Lower leg skin (tissue), 4 donors: ENCODE measurements at regions not wholly inside any gene's neighbourhood (a gene's known extent, or its start where the extent isn't known, plus 50 kb on each side); places are given as distances from the start of the nearest gene placed in this dataset.

Source experiments
- DNase-seq, 2 donors: peaks; one replicate each; pipeline ENCODE4 v3.0.0-alpha.2; 2019; ENCODE audit warnings: low spot score in 2 of 2
- H3K4me3 ChIP-seq: fragments of 200-600 bp; sonication (generic); 2 replicates; pipeline ENCODE4 v1.5.1; 2017; ENCODE audit warnings: mild to moderate bottlenecking, low read depth; ENCODE audit not compliant: poor library complexity, severe bottlenecking
- POLR2A ChIP-seq, 2 donors: fragments of 450-650 bp; IDR thresholded peaks; one replicate each; pipeline ENCODE4 v1.6.1; 2016 to 2017; ENCODE audit warnings: antibody characterized with exemption in 2 of 2, mild to moderate bottlenecking in 1 of 2, moderate library complexity in 1 of 2
- WGBS, 2 donors: methylation state at CpG; one replicate each; pipeline ENCODE4 v1.1.5; 2018; 5-methylcytosine and 5-hydroxymethylcytosine counted together
- intact Hi-C: fragments of 100-400 bp; cut with DNase I; formaldehyde crosslinking; loops from one replicate; pipeline ENCODE4 v1.15.0; 2023; ENCODE audit warnings: low total_unique reads
- TF ChIP-seq, protein P1 (sequence below), 3 donors: fragments of 450-650 bp; IDR thresholded peaks; one replicate each; pipeline ENCODE4 v1.5.1; 2016; ENCODE audit warnings: antibody characterized with exemption in 3 of 3, mild to moderate bottlenecking in 3 of 3, moderate library complexity in 2 of 3

DNA sequence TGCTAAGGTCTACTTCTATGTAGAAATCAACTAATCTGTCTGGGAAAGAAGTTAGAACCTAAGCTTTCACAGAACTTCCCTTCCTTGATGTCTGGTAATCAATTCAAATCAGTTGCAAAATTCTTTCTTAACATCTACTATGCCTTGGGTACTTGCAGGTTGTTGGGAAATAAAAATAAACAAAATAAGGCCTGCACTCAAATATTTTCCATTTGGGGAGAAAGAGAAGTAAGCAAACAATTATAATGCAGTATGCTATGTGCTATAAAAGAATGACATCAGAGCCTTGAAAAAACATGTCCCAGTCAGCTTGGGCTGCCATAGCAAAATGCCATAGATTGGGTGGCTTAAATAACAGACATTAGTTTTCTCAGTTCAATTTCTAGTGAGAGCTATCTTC is 425.9 kb upstream of the DCN start:
- intact Hi-C loops, result no loop called here
- no peak for DNase-seq
- TF ChIP-seq POLR2A (IDR thresholded peaks at IDR 0.05), result no peak
- TF ChIP-seq, protein P1, sequence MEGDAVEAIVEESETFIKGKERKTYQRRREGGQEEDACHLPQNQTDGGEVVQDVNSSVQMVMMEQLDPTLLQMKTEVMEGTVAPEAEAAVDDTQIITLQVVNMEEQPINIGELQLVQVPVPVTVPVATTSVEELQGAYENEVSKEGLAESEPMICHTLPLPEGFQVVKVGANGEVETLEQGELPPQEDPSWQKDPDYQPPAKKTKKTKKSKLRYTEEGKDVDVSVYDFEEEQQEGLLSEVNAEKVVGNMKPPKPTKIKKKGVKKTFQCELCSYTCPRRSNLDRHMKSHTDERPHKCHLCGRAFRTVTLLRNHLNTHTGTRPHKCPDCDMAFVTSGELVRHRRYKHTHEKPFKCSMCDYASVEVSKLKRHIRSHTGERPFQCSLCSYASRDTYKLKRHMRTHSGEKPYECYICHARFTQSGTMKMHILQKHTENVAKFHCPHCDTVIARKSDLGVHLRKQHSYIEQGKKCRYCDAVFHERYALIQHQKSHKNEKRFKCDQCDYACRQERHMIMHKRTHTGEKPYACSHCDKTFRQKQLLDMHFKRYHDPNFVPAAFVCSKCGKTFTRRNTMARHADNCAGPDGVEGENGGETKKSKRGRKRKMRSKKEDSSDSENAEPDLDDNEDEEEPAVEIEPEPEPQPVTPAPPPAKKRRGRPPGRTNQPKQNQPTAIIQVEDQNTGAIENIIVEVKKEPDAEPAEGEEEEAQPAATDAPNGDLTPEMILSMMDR (IDR thresholded peaks at IDR 0.05), result no peak
- no peak overlapping the region for H3K4me3 ChIP-seq

DNA sequence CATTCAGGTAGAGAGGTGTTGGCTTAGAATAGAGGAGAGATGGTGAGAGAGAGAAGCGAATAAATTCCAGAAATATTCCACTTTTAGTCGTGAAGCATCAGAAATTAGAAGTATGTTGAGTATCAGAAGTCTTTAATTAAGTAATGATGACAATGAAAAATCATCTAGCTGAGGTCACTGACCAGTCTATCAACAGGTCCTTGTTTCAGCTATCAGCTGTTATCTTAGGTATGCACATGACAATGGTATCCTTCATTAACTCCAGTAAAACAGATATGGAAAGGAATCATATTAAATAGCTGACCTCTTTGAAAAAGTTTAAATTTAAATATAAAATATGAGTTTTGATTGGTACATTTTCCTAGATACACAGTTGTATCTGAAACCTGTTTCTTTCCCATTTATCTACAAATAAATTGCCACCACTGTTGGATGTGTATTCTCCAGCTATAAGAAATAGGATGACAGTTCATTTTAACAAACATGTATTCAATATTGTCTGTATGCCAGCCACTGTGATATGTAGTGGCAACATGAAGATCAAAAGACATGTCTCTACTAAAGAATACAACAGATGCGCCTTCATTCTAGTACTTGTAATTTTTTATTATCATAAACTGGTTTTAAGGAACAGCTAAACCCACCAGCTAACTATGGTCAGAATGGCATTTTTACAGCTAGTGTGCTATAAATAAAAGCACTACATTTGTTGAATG is 424.2 kb upstream of the DCN start:
- TF ChIP-seq, protein P1 (IDR thresholded peaks at IDR 0.05), result no peak
- TF ChIP-seq POLR2A (IDR thresholded peaks at IDR 0.05), result no peak
- intact Hi-C loops, result no loop called here
- WGBS, 2 donors, result 84 to 89% methylated on average over 3 of the region's 3 CpGs

DNA sequence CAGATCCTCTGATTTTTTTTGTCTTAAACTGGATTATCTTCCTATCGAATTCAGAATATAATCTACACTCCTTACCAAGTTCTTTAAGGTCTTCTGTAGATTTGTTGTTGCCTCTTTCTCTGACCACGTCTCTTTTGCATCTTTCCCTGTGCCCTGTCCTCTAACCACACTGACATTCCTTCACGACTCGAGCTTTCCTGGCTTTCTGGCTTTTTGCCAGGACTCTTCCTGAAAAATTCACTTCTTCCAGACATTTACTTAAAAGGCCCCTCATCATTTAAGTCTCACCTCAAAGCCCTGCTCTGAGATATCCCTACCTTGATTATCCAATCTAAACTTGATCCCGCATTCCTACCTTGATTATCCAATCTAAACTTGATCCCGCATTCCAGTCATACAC is 422.3 kb upstream of the DCN start:
- DNase-seq, result no peak
- WGBS, 2 donors, result 60 to 64% methylated on average over 6 of the region's 6 CpGs
- H3K4me3 ChIP-seq, result no peak overlapping the region
- intact Hi-C loops, result no loop called here
- TF ChIP-seq POLR2A (IDR thresholded peaks at IDR 0.05), result no peak
- TF ChIP-seq, protein P1 (IDR thresholded peaks at IDR 0.05), result no peak

More for the DNA sequence above, 424.2 kb upstream of the DCN start:
- DNase-seq, result no peak
- no peak overlapping the region for H3K4me3 ChIP-seq

DNA sequence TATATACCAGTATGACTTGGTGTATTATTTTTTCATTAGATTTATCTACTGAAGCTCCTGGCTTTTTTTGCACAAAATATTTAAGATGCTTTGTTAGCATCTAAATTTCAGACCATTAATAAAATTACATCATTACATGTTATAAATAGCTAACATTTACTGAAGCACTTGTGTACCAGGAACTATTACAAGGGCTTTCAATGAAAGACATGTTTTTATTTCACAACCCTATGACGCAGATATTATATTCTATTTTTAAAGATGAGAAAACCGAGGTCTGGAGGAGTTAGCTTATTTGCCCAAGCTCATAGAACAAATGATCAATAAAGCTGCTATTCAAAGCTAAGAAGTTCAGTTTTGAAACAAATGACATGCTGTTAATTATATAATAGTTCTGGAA is 420.4 kb upstream of the DCN start:
- TF ChIP-seq, protein P1 (IDR thresholded peaks at IDR 0.05), result no peak
- TF ChIP-seq POLR2A (IDR thresholded peaks at IDR 0.05), result no peak
- DNase-seq, result no peak
- WGBS, 2 donors, result 42 to 49% methylated on average over 2 of the region's 2 CpGs
- no peak overlapping the region for H3K4me3 ChIP-seq
- intact Hi-C loops, result no loop called here

DNA sequence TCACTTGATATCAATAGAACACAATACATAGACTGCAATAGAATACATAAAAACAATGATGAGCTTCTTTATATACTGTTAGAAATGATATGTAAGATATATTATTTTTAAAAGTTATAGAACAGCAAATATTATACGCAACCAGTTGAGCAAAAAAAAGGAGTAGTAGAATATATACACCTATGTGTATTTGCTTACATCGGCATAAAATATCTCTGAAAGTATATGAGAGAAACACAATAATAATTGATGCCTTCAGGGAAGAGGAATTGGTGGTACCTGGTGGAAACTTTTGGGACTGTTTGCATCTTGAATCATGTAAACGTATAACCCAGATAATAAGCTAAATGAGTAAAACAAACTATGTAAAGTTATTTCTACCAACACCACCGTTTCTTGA is 418.4 kb upstream of the DCN start:
- intact Hi-C loops, result no loop called here
- no peak for DNase-seq
- WGBS, 2 donors, result 91 to 92% methylated on average over 4 of the region's 4 CpGs
- H3K4me3 ChIP-seq, result no peak overlapping the region
- TF ChIP-seq, protein P1 (IDR thresholded peaks at IDR 0.05), result no peak
- no peak for TF ChIP-seq POLR2A (IDR thresholded peaks at IDR 0.05)

DNA sequence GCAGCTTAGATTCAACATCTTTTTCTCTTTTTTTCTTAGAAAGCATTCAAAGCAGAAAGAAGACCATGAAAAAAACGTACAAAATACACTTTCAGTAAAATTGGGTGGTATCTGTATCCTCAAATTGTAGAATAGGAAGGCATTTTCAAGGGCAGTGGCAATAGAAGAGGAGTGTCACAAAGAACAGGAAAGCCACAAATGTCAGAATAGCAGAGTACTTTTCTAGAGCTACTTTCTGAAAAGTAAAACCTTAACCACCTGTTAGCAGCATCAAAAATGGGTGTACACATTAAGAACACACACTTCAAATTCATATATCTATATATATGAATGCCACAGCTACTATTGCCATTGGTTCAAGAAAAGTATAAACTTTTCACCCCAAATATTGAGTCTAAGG is 412.1 kb upstream of the DCN start:
- 59 to 72% methylated on average over 1 of the region's 1 CpG for WGBS, 2 donors
- no peak overlapping the region for H3K4me3 ChIP-seq
- TF ChIP-seq, protein P1 (IDR thresholded peaks at IDR 0.05), result no peak
- TF ChIP-seq POLR2A (IDR thresholded peaks at IDR 0.05), result no peak
- intact Hi-C loops, result no loop called here
- DNase-seq, result no peak
